Testis (tissue), 2 donors: ENCODE measurements at regions not wholly inside any gene's neighbourhood (a gene's known extent, or its start where the extent isn't known, plus 50 kb on each side); places are given as distances from the start of the nearest gene placed in this dataset.

Experiments
- POLR2A ChIP-seq: fragments of 450-650 bp; IDR thresholded peaks from one replicate; pipeline ENCODE4 v1.6.1; 2017; ENCODE audit warnings: antibody characterized with exemption, mild to moderate bottlenecking, moderate library complexity
- TF ChIP-seq, protein P1 (sequence below), 3 experiments: fragments of 450-650 bp in 2 of 3; fragments of 200-600 bp in 1 of 3; sonication (generic) in 1 of 3; IDR thresholded peaks; one replicate each; pipeline ENCODE4 v1.5.1; 2016 to 2019; ENCODE audit warnings: antibody characterized with exemption in 3 of 3, mild to moderate bottlenecking in 2 of 3, moderate library complexity in 1 of 3

DNA sequence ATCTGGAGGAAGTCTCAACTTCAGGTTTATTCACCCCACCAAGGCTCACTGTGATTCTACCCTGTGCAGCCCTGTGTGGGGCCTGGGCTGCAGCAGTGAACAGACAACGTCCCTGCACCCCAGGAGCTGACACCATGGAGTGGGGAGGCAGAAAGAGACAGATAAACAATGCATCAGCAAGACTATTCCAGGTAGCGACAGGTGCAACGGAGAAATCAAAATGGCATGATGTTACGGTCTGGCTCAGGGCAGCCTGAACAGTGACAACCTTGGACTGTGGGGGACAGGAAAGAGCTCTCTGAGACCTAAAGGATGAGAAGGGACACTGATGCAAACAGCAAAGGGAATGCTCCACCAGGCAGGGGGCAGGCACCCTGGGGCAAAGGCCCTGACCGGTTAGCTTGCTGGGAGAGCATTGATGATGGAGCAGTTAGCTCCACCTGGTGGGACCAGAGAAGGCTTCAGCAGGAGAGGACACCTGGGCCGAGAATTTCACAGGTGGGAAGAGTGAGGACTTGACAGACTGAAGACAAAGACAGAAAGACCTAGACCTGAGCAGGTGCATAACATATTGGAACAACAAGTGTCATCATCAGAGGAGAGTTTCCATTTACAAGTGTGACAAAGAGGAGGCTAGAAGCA, 589.9 kb downstream of the MATN1 start:
- TF ChIP-seq, protein P1, sequence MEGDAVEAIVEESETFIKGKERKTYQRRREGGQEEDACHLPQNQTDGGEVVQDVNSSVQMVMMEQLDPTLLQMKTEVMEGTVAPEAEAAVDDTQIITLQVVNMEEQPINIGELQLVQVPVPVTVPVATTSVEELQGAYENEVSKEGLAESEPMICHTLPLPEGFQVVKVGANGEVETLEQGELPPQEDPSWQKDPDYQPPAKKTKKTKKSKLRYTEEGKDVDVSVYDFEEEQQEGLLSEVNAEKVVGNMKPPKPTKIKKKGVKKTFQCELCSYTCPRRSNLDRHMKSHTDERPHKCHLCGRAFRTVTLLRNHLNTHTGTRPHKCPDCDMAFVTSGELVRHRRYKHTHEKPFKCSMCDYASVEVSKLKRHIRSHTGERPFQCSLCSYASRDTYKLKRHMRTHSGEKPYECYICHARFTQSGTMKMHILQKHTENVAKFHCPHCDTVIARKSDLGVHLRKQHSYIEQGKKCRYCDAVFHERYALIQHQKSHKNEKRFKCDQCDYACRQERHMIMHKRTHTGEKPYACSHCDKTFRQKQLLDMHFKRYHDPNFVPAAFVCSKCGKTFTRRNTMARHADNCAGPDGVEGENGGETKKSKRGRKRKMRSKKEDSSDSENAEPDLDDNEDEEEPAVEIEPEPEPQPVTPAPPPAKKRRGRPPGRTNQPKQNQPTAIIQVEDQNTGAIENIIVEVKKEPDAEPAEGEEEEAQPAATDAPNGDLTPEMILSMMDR (IDR thresholded peaks at IDR 0.05): no peak
- no peak for TF ChIP-seq POLR2A
